NAMALWA (cell line): ENCODE measurements at regions not wholly inside any gene's neighbourhood (a gene's known extent, or its start where the extent isn't known, plus 50 kb on each side); places are given as distances from the start of the nearest gene placed in this dataset.

Experiments
- DNase-seq: peaks from one replicate; pipeline ENCODE4 v3.0.0-alpha.2; 2015; ENCODE audit warnings: low spot score

DNA sequence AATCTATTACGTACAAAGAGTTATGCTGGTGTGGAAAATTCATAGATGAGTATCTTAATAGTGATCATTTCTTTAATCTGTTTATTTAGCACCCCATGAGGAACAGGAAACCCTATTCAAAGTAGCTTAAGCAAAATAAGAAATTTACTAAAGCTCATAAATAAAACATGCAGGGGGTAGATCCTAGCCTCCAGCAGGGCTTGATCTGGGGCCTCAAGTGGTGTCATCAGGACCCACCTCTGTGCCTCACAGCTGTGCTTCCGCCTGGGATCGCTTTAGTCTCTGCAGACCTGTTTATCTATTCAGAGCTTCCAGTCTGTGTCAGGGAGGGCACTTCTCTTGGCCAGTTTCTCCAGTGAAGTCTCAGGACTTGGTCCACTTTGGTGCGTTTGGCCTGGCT, 171.0 kb upstream of the SLC24A5 start:
- DNase-seq, result no peak

DNA sequence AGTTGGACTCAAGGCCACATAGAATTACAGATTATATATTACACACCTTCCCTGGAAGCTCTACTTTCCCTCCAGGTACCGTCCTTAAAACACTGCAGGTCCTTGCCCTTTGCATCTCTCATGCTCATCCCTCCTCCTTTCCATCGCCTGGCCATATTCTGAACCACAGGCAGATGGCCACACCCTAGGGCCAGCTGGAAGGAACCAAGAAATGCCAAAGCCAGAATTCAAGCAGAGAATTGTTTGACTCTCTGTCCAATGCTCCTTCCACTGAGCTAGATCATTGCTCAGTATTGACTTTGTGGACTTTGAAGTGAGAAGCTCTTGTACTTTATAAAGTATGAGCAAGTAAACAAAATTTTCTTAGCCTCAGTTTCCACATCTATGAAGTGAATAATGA, 170.3 kb upstream of the SLC24A5 start:
- DNase-seq, result no peak

DNA sequence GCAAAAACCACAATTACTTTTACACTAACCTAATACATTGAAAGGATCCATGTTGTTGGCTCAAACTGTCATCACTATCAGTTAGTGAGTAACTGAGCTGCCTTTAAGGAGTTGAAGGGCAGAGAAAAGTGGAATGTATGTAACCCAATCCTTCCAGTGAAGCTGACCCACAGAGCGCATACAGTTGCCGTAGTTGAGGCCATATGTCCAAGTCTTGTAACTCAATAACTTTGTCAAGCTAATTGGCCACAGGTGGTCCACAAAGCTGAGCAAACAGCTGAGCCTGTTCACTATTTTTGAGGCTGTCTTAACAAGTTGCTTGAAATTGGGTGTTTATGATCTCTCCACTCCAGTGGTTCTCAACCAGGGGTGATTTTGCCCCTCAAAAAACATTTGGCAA, 169.0 kb upstream of the SLC24A5 start:
- DNase-seq, result no peak

DNA sequence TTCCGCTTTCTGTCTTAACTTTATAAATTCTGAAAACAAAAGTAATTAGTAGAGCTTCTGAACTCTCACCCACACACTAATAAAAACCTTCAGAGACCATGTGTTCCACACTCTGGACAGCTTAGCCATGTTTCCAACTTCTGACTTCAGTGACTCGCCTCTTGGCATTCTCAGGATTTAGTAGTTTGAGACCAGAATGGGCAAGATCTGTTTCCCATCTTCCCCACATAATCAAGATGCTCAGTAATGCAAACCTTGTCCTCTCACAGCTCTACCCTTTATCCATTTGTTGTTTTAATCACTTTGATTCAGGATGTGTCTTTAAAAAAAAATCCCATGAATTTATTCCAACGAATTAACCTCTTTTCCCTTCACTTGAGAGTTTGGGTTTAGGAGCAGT, 166.6 kb upstream of the SLC24A5 start:
- DNase-seq, result no peak

GRCh38 chr15:47955021-47955420, 165.8 kb upstream of the SLC24A5 start:
- DNase-seq, result no peak

- no peak for DNase-seq
Measured at GRCh38 chr15:47959617-47960413, 161.0 kb upstream of the SLC24A5 start.

GRCh38 chr15:47961401-47962090, 159.2 kb upstream of the SLC24A5 start:
- DNase-seq, result no peak

DNA sequence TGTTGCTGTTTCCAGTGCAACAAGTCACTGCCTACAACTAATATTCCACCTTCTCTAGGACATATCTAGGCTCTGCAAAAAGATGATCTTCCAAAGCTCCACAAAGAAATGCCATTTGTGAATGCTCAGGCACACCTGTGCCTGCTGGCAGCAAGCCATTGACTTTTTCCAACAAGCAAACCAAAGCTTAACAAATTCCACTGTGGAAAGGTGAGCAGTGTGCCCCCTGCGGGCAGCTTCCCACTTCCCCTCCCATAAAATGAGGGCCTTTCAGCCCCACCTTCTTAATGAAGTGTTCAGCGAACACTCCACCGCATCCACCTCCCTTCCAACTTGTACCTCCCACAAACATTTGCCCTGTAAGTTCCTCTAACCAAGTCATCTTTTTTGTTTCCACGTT, 157.5 kb upstream of the SLC24A5 start:
- no peak for DNase-seq

GRCh38 chr15:47964229-47964628, 156.6 kb upstream of the SLC24A5 start:
- DNase-seq, result no peak

- DNase-seq, result no peak
Measured at GRCh38 chr15:47965297-47965696, 155.5 kb upstream of the SLC24A5 start.

- DNase-seq, result no peak
Measured at GRCh38 chr15:47968593-47968992, 152.2 kb upstream of the SLC24A5 start.

- DNase-seq, result no peak
Measured at GRCh38 chr15:47971637-47972036, 149.2 kb upstream of the SLC24A5 start.

- no peak for DNase-seq
Measured at GRCh38 chr15:47972738-47973137, 148.1 kb upstream of the SLC24A5 start.

DNA sequence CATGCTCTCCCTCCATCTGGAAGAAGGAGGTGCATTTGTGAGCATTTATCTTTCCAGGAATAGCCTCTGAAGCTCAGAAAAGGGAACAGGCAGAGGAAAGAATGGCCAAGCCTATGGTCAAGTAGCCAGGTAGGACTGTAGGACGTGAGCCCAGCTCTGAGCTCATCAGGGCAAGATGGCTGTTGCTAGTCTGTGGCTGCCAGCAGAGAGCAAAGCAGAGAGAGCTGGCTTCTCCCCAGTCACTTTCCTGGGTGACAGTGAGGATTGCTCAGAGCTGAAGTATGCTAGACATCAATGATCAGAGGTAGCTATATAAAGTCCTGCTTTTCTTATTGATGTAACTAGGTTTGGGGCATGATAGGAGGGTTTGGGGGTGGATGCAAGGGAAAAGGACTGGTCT, 146.1 kb upstream of the SLC24A5 start:
- DNase-seq, result no peak

DNA sequence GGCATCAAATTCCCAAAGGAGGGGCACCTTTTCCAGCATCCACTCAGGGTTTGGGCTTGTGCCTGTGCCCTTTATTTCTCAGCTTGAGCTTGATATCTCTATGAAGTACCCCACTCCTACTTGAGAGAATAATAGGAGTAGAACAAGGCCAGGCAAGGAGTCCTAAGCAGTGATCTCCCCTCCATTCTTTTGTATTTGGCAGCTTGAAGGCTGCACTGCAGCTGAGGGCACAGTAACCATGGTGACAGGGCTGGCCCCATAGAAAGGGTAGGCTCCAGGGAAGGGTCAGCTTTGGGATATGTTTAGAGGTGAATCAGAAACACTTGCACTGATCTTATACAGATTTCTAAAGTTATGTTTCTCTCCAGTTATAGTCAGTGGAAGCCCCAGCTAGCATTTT, 145.4 kb upstream of the SLC24A5 start:
- no peak for DNase-seq

DNA sequence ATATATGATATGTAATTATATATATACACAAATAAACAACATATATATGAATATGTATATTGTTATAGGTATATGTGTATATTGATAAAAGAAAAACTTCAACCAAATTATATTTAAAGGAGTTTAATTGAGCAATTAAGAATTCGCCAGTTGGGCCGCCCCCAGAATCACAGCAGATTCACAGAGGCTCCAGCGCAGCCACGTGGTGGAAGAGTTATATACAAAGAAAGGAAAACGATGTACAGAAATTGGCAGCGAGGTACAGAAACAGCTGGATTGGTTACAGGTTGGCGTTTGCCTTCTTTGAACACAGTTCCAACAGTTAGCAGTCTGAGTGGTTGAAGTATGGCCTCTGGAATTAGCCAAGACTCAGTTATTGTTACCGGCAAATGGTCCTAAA, 137.3 kb upstream of the SLC24A5 start:
- no peak for DNase-seq

DNA sequence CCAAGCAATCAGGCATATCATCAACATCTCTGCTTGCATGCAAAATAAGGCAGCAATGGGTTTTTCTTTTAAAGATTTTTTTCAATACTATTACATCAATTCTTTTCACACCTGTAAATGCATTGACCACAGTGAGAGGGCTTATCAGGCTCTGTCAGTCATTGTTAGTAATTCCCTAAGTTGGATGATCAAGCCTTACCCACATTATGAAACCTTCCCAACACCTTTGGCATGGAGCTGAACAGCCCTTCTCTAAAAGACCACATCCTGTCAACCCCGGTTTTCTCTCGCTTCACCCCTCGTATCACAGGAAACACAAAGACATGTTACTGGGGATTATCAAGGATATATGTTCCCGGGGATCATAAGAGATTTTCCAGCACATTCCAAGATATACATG, 135.2 kb upstream of the SLC24A5 start:
- DNase-seq, result no peak

- DNase-seq, result no peak
Measured at GRCh38 chr15:47987461-47987860, 133.3 kb upstream of the SLC24A5 start.

GRCh38 chr15:47987908-47988532, 132.8 kb upstream of the SLC24A5 start:
- peak; percentile 68 for DNase-seq

DNA sequence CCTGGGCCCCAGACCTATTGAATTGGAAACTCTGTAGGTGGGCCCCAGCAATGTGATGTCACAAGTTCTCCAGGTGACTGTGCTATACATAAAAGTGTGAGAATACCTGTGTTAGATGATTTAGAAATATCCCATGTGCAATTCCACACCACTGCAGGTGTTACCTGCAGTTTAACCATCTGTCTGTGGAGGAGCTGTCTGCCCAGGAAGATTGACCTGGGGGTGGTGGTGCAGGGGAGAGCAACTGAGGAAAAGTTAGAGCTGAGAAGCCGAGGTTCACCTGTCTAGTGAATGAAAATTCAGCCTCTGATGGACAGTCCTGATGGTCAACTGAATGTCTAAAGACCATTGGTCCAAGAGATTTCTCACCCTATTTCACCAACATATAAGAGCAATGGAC, 132.2 kb upstream of the SLC24A5 start:
- DNase-seq, result no peak

- DNase-seq, result no peak
Measured at GRCh38 chr15:47990821-47991220, 130.0 kb upstream of the SLC24A5 start.

GRCh38 chr15:47991357-47991756, 129.4 kb upstream of the SLC24A5 start:
- no peak for DNase-seq

- DNase-seq, result no peak
Measured at GRCh38 chr15:47993051-47993450, 127.7 kb upstream of the SLC24A5 start.
